VCaP (cell line): ENCODE measurements at regions not wholly inside any gene's neighbourhood (a gene's known extent, or its start where the extent isn't known, plus 50 kb on each side); places are given as distances from the start of the nearest gene placed in this dataset.

Experiments used
- H3K27ac ChIP-seq: fragments of 450-650 bp; 2 replicates; pipeline ENCODE4 v1.5.1; 2017
- CTCF ChIP-seq: fragments of 450-650 bp; conservative IDR thresholded peaks from 2 replicates; pipeline ENCODE4 v1.5.1; 2017; ENCODE audit warnings: mild to moderate bottlenecking, moderate library complexity

DNA sequence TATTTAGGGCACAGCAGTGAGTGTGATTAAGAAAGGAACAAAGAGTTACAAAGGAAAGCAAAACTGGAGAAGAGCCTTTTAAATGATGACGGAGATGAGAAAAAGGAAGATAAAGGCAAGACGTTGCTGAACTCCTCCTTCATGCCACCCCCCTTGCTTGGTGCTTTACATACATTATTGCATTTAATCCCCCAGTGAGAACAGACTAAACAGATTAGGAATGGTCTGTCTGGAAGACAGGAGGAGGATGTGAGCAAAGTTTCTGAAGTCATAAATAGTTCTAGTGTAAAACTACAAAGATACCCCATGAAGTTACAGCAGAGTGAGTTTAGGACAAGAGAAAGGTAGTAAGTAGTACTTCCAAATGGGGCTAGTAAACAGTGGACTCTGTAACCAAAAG, 113.5 kb downstream of the PLCE1 start:
- no peak overlapping the region for H3K27ac ChIP-seq
- TF ChIP-seq CTCF = no peak

- no peak for TF ChIP-seq CTCF
- H3K27ac ChIP-seq = no peak overlapping the region
These were observed 114.5 kb downstream of the PLCE1 start for GRCh38 chr10:94108200-94108599.

GRCh38 chr10:94111367-94111766, 117.6 kb downstream of the PLCE1 start:
- H3K27ac ChIP-seq = no peak overlapping the region
- no peak for TF ChIP-seq CTCF

DNA sequence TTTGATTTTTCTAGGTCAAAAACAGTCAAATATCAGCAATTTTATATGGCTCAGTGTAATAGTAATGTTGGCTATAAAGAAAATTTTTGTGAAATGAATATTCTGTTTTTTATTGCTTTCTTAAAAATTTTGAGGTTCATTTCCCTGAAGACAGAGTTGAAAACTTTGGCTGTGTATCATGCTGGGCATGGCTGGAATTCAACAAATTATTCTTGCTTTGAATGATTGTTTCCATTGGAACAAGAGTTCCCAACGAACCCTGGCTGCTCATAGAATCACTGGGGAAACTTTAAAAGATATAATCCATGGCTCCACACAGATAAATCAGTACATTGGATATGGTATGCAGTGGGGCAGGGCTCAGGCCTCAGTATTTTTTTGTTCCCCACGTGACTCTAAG, 118.6 kb downstream of the PLCE1 start:
- H3K27ac ChIP-seq = no peak overlapping the region

GRCh38 chr10:94115725-94116124, 122.0 kb downstream of the PLCE1 start:
- H3K27ac ChIP-seq = no peak overlapping the region
- TF ChIP-seq CTCF = no peak

More for the DNA sequence above, 118.6 kb downstream of the PLCE1 start:
- no peak for TF ChIP-seq CTCF

GRCh38 chr10:94116848-94117247, 123.1 kb downstream of the PLCE1 start:
- TF ChIP-seq CTCF = no peak
- no peak overlapping the region for H3K27ac ChIP-seq

DNA sequence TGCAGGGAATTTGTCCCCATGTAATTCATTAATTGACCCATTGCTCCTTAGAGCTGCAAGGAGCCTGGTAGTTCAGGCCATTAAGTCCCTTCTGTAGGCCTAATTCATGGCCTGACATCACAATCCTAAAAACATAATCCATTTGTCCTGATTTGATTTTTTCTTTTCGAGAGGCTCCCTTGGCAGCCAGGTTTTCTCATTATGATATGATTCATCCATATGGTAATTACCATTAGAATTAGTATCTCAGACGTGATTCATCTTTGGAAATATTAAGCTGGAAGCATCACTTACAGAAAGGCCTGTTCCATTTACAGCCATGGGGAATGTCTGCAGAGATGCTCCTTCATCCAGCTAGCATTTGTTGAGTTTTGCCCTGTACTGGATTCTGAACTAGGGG, 128.5 kb downstream of the PLCE1 start:
- no peak overlapping the region for H3K27ac ChIP-seq
- no peak for TF ChIP-seq CTCF
